NCI-H1417 (cell line): ENCODE measurements at regions not wholly inside any gene's neighbourhood (a gene's known extent, or its start where the extent isn't known, plus 50 kb on each side); places are given as distances from the start of the nearest gene placed in this dataset.
A peak's percentile ranks its signal among the peaks of the same experiment; 100 is the strongest.

Source experiments
- DNase-seq, 3 experiments: peaks; one replicate each; lab custom pipeline; 2025; lab: John Stamatoyannopoulos, UW

GRCh38 chr2:12205086-12205485, 458.7 kb downstream of the LPIN1 start:
- DNase-seq, result no peak

DNA sequence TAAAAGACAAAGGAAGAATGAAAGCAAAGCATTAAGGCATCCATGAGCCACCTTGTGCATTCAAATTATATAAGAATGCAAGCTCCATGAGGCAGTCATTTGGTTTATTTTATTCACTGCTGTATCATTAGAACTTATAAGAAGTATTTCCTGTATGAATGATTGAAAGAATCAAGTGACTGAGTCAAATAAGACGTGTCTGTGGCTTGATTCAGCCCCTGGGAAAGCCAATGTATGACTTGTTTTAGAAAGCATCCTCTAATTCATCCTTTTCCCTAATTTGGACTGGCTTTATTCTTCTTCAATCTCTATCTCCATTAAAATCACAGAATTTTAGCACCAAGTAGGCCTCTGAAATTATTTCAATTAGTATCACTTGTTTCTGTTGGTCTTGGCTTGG, 461.1 kb downstream of the LPIN1 start:
- DNase-seq, result no peak

DNA sequence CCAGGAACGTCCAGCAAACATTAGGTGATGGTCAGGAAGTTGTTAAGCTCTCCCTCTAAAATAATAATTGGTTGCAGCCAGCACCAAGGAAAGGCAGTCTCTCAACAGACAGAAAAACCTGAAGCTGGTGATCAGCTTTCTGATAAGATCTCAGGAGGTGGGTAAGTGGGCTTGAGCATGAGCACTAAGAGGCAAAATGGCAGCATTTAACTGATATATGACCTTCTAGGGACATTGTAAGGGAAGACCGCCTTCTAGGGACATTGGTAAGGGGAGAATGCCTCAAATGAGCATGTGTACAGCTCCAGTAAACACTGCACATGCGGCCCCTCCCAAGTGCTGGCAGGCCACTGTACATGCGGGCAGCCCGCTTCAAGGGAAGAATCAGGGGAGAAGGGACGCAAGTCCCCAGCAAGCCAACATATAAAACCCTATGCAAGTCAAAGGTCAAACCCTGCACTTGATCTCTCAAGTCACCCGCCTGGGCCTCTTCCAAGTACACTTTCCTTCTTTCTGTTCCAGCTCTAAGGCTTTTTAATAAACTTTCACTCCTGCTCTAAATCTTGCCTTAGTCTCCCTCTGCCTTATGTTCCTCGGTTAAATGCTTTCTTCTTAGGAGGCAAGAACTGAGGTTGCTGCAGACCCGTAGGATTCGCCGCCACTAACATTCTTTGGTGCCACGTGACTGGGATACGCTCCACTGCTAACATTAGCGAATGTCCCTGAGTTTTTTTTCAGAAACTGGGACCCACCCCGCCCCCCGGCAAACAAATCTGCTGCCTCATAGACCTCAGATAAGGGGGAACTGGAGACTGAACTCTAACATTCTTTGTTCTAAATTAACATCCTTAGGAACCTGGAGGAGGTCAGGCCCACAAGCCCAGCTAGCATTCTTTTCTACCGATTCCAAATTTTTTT, 463.8 kb downstream of the LPIN1 start:
- no peak for DNase-seq

DNA sequence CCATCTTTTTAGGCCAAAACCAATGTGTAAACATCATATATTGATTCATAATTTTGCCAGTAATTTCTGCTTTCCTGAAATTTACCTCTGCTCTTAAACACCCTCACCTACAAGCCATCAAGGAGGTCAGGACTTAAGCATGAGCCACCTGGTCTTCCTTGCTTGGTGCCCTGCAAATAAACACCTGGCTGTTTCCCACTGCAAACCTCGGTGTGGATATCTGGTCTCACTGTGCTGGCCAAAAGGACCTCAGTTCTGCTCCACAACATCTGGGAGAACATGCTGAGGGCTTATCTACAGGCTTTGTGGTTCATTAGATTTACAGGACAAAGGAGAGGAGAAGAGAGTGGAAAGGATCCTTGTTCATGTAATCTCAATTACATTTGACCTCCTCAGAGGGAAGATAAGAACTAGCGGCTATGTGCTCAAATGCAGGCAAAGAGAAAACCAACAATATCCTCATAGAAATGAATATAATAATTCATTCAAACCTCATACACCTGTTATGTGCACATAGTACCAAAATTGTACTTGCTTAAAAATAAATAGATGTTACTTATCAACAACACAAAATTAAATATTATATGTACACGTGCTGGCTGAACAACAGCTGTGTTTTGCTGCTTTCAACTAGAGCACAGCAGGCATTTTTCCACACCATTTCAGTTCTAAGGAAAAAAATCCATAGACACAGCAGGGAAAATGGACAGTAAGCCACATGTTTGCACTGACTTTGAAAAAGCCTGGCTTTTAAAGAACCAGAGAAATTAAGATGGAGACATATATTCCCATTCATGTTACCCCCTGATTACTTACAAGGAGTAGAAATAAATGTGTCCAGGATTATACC, 465.1 kb downstream of the LPIN1 start:
- peak; percentile 50 to 93 (median 89) for DNase-seq

DNA sequence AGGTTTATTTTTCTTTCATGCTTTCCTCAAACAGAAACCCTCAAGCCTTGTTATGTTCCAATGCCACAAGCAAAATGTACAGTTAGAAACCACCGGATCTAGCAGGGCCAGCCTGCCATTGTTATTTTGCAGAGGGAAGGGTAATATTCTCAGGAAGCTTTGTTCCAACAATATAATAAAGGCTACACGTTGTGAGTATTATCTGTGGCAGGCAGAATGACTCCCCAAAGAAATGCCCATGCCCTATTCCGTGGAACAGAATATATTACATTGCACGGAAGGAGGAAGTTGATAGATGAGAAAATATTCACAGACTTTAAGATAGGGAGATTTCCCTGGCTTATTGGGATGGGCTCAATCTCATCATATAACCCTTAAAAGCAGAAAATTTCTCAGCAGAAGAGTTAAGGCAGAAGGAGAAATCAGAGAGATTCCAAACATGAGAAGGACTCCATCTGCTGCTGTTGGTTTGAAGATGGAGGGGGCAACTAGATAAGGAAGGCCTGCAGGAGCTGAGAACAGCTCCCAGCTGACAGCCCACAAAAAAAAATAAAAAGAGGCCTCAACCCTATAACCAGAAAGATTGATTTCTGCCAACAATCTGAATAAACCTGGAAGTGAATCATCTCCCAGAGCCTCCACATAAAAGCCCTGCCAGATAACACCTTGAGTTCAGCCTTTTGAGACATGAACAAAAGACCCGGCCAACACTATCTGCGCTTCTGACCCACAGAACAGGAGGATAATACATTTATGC, 466.6 kb downstream of the LPIN1 start:
- DNase-seq, result no peak

GRCh38 chr2:12217175-12217574, 470.7 kb downstream of the LPIN1 start:
- DNase-seq, result no peak

DNA sequence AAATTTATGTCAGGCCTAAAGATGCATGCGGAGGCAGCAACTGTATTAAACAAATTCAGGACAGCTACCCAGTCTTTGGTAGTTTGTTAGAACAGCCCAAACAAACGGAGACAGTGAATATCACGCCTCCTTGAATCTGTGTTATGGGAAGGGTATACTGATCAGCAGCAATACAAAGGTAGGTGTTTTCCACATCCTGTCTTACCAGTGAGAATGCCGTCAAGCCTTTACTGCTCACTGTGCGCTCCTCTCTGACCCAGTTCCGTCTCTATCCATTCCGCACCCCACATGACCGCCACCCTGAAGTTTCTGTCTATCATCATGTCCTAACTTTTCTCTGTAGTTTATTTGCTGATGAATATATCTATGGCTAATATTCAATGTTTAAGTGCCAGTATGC, 473.3 kb downstream of the LPIN1 start:
- DNase-seq, result no peak

DNA sequence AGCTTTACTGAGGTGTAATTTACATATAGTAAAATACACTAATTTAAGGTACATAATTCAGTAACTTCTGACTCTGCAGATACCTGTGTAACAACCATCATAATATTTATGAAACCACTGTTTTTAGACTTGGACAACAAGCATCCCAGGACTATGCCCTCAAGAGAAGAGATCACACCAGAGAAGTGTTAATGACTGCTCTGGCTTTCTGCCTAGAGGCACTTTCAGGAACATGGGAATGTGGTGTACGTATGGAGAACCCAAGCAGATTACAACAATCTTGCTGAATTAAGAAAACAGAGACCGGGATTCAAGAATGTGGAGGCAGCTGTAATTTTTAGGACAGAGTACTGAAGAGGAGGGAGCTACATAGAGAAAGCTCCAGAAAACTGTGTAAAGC, 475.2 kb downstream of the LPIN1 start:
- no peak for DNase-seq

- DNase-seq, result no peak
Observed at GRCh38 chr2:12222554-12222953, 476.1 kb downstream of the LPIN1 start.

DNA sequence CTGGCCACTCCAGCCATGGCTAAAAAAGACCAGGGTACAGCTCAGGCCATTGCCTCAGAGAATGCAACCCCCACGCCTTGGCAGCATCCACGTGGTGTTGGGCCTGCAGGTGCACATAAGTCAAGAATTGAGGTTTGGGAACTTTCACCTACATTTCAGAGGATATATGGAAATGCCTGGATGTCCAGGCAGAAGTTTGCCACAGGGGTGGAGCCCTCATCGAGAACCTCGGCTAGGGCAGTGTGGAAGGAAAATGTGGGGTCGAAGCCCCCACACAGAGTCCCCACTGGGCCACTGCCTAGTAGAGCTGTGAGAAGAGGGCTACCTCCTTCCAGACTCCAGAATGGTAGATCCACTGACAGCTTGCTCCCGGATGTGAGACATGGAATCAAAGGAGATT, 477.3 kb downstream of the LPIN1 start:
- peak in 1 of 3 experiments; percentile 21 for DNase-seq

DNA sequence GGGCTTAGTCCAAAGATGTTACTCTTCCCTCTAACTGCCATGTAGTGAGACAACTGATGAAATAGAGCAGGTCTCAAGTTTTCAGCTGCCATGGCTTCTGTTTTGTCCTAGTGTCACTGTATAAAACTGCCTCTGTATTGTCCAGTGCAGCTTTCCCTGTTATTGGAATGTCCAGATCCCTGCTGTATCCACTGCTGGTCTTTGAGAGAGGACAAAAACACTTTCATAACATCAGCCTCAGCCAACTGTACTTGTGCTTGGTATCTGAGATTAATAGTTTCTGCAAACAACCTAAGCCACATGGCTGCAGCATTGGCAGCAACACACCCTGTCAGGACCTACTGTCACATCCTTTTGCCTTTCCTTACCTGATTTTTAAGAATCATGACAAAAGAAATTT, 480.2 kb downstream of the LPIN1 start:
- DNase-seq, result no peak

GRCh38 chr2:12227941-12228608, 481.6 kb downstream of the LPIN1 start:
- no peak for DNase-seq

DNA sequence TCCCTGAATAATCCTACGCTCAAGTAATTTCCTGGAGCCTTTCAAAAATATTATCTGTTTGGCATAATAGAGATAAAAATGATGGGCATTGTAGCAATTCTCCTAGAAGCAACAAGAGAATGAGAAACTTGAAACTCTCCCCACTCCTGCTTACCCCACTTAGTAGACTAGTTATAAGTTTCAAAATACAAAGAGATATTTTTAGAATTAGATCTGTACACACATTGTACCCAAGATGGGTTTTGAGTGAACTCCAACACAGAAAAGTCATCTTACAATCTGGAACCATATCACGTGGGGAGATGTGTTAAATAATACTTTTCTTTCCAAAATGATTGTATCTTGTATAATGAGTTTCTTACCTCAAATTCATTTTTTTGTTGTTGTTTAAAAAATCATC, 484.9 kb downstream of the LPIN1 start:
- DNase-seq, result no peak

- DNase-seq, result no peak
Observed at GRCh38 chr2:12232876-12233275, 483.9 kb upstream of the TRIB2 start.

- DNase-seq, result no peak
Observed at GRCh38 chr2:12236136-12236844, 480.4 kb upstream of the TRIB2 start.

DNA sequence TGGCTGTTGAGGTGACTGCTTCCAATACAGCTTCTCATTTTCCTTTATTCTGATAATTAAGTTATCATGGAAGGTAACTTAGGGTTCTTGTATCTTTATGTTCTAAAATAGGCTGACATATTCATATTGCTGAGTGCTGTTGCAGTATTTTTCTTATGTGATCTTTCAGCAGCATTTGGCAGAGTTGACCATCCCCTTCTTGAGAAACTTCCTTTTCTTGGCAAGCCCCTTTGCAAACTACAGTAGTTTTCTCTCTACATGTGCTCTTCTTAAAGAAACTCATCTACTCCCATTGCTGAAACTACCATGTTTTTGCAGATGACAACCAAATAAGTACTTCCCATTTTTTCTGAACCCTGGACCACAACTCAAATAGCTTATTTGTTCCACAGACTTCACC, 476.5 kb upstream of the TRIB2 start:
- no peak for DNase-seq

GRCh38 chr2:12243381-12243780, 473.4 kb upstream of the TRIB2 start:
- no peak for DNase-seq

GRCh38 chr2:12244070-12244469, 472.7 kb upstream of the TRIB2 start:
- no peak for DNase-seq

- no peak for DNase-seq
Observed at GRCh38 chr2:12251121-12251520, 465.6 kb upstream of the TRIB2 start.

DNA sequence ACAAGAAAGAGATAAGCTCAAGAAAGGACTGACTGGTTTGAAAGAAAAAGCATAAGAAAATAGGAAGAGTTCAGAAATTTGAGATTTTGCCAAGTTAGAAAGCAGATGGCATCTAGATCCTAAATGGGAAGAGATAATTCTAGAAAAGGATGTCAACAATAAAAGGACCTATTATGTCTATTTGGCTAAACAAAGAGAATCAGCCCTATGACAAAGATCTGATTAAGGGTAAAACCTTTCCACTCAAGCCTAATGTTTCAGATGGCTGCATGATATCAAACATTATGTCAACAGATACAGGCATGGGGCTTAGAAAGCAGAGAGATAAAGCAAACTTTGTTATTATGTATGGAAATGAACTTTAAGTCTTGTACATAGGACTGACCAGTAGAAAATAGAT, 465.0 kb upstream of the TRIB2 start:
- DNase-seq, result no peak

GRCh38 chr2:12253167-12253778, 463.5 kb upstream of the TRIB2 start:
- no peak for DNase-seq
